CD4-positive, alpha-beta T cell (primary cell): ENCODE measurements at regions not wholly inside any gene's neighbourhood (a gene's known extent, or its start where the extent isn't known, plus 50 kb on each side); places are given as distances from the start of the nearest gene placed in this dataset.

ENCODE experiments used
- ATAC-seq: fragments of 200-7000 bp; cut with Tn5 transposase; one replicate; pipeline ENCODE4 v1.10.0; 2022; ENCODE audit warnings: mild to moderate bottlenecking; ENCODE audit not compliant: poor library complexity
- CTCF ChIA-PET: fragments of 350-600 bp; sonication (Branson Sonifier 250); formaldehyde crosslinking; loops from one replicate; lab custom pipeline; 2021; ENCODE audit warnings: antibody characterized with exemption, inconsistent platforms; lab: Charles Lee
- POLR2A ChIA-PET: fragments of 350-600 bp; sonication (Branson Sonifier 250); formaldehyde crosslinking; loops from one replicate; lab custom pipeline; 2021; ENCODE audit warnings: antibody characterized with exemption, inconsistent platforms; lab: Charles Lee
- DNase-seq, 14 experiments: peaks; one replicate each; pipeline ENCODE4 v3.0.0-alpha.2; 2013 to 2020; ENCODE audit warnings: mixed read lengths in 2 of 14
- H3K27ac ChIP-seq, 2 donors: one replicate each; pipeline versions ENCODE4 v1.5.1 to v1.7.0; 2013; ENCODE audit warnings: low read length in 2 of 2, low read depth in 1 of 2, mild to moderate bottlenecking in 1 of 2
- H3K27me3 ChIP-seq, 2 experiments: 1 replicate in 1 of 2; 2 replicates in 1 of 2; pipeline versions ENCODE4 v1.6.1 to v1.7.0; 2013; ENCODE audit warnings: low read length in 2 of 2, control low read depth in 1 of 2, mild to moderate bottlenecking in 1 of 2, moderate library complexity in 1 of 2; ENCODE audit not compliant: insufficient read depth in 2 of 2, control insufficient read depth in 1 of 2
- H3K36me3 ChIP-seq: one replicate; pipeline ENCODE4 v1.6.1; 2013; ENCODE audit warnings: low read length, control low read depth; ENCODE audit not compliant: insufficient read depth
- H3K4me1 ChIP-seq: one replicate; pipeline ENCODE4 v1.6.1; 2013; ENCODE audit warnings: low read length, control low read depth; ENCODE audit not compliant: insufficient read depth
- H3K4me3 ChIP-seq: one replicate; pipeline ENCODE4 v1.5.1; 2013; ENCODE audit warnings: mild to moderate bottlenecking, low read length, moderate library complexity
- H3K9me3 ChIP-seq, 2 experiments: 1 replicate in 1 of 2; 2 replicates in 1 of 2; pipeline versions ENCODE4 v1.6.1 to v1.7.0; 2013; ENCODE audit warnings: low read length in 2 of 2, mild to moderate bottlenecking in 2 of 2, control low read depth in 1 of 2, moderate library complexity in 1 of 2; ENCODE audit not compliant: control insufficient read depth in 1 of 2, insufficient read depth in 1 of 2
- H3K27ac Mint-ChIP-seq: one replicate; pipeline ENCODE4 v1.8.0; 2020; ENCODE audit warnings: mixed read lengths
- H3K27me3 Mint-ChIP-seq: one replicate; pipeline ENCODE4 v1.8.0; 2021; ENCODE audit warnings: mixed read lengths
- H3K36me3 Mint-ChIP-seq: one replicate; pipeline ENCODE4 v1.8.0; 2021; ENCODE audit warnings: low read depth, mixed read lengths
- H3K4me1 Mint-ChIP-seq: one replicate; pipeline ENCODE4 v1.8.0; 2021; ENCODE audit warnings: low read depth, mixed read lengths
- H3K4me3 Mint-ChIP-seq: one replicate; pipeline ENCODE4 v1.8.0; 2020; ENCODE audit warnings: mild to moderate bottlenecking, mixed read lengths
- H3K9me3 Mint-ChIP-seq: one replicate; pipeline ENCODE4 v1.8.0; 2020; ENCODE audit warnings: mixed read lengths
- CTCF ChIP-seq: fragments of 200-600 bp; IDR thresholded peaks from one replicate; pipeline ENCODE4 v1.8.0; 2022; ENCODE audit warnings: antibody characterized with exemption, mild to moderate bottlenecking
- intact Hi-C, 2 experiments: fragments of 100-400 bp; cut with DNase I in 1 of 2; cut with micrococcal nuclease in 1 of 2; formaldehyde crosslinking; loops; one replicate each; pipeline versions ENCODE4 v1.15.1 to v1.9.0; 2023 to 2025; cut with DNase I, micrococcal nuclease

GRCh38 chr2:236317938-236318396 is 53.8 kb upstream of the ASB18 start:
- no peak overlapping the region for H3K27ac ChIP-seq
- peaks cover 0 to 4% of the 10 kb centered on the region in 2 experiments for H3K9me3 ChIP-seq
- no peaks in the 10 kb centered on the region for H3K27me3 ChIP-seq
- ATAC-seq, result no peak
- Mint-ChIP-seq H3K27me3 (peaks cover 16% of the 10 kb centered on the region), H3K36me3 (no peaks in the 10 kb centered on the region), H3K4me1 (no peaks in the 10 kb centered on the region), H3K9me3 (peaks cover 8% of the 10 kb centered on the region), H3K4me3 (no peak overlapping the region), H3K27ac (no peak overlapping the region)
- H3K4me3 ChIP-seq, result no peak overlapping the region
- CTCF ChIA-PET, result no interaction called here
- no peak for TF ChIP-seq CTCF
- intact Hi-C loops, result no loop called here
- no peak for DNase-seq
- no peaks in the 10 kb centered on the region for H3K4me1 ChIP-seq
- POLR2A ChIA-PET, result no interaction called here
- H3K36me3 ChIP-seq, result no peaks in the 10 kb centered on the region

- Histone ChIP-seq H3K27me3 (no peaks in the 10 kb centered on the region), H3K9me3 (no peaks in the 10 kb centered on the region), H3K4me1 (no peaks in the 10 kb centered on the region), H3K4me3 (no peak overlapping the region), H3K36me3 (no peaks in the 10 kb centered on the region), H3K27ac (no peak overlapping the region)
- Mint-ChIP-seq H3K27ac (no peak overlapping the region), H3K9me3 (peaks cover 8% of the 10 kb centered on the region), H3K36me3 (no peaks in the 10 kb centered on the region), H3K27me3 (peaks cover 16% of the 10 kb centered on the region), H3K4me1 (no peaks in the 10 kb centered on the region), H3K4me3 (no peak overlapping the region)
- DNase-seq (no peak), ATAC-seq (no peak)
- intact Hi-C loops, result no loop called here
- no peak for TF ChIP-seq CTCF
- CTCF ChIA-PET, result no interaction called here
- POLR2A ChIA-PET, result no interaction called here
Measured at GRCh38 chr2:236318401-236318800, 54.2 kb upstream of the ASB18 start.

DNA sequence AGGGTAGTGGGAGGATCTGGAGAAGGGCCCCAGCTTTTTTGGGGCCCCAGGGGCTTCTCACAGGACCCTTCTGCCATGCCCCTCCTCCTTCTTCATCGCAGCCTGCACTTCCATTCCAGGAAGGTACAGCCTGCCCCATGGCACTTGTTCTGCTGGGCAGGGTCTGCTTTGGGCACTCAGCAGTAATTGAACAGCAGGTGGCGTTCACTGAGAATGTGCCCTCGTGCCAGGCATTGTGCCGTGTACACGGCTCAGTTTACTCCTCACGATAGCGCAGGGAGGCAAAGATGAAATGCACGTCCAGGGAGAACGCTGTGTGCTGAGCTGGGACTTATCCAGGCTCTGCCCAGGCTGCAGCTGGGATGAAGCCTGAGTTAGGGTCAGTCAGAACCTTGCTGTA is 54.8 kb upstream of the ASB18 start:
- Histone ChIP-seq H3K27ac (no peak overlapping the region), H3K4me1 (no peaks in the 10 kb centered on the region), H3K9me3 (no peaks in the 10 kb centered on the region), H3K36me3 (no peaks in the 10 kb centered on the region), H3K4me3 (no peak overlapping the region), H3K27me3 (no peaks in the 10 kb centered on the region)
- ATAC-seq, result no peak
- ChIA-PET POLR2A (no interaction called here), CTCF (no interaction called here)
- H3K27me3 Mint-ChIP-seq, result peaks cover 12% of the 10 kb centered on the region
- H3K36me3 Mint-ChIP-seq, result no peaks in the 10 kb centered on the region
- DNase-seq, result no peak
- H3K9me3 Mint-ChIP-seq, result peaks cover 4% of the 10 kb centered on the region
- no peak overlapping the region for H3K27ac Mint-ChIP-seq
- no peak overlapping the region for H3K4me3 Mint-ChIP-seq
- no peaks in the 10 kb centered on the region for H3K4me1 Mint-ChIP-seq
- no peak for TF ChIP-seq CTCF
- intact Hi-C loops, result no loop called here
